ENCODE measurements at regions not wholly inside any gene's neighbourhood (a gene's known extent, or its start where the extent isn't known, plus 50 kb on each side); places are given as distances from the start of the nearest gene placed in this dataset.

GRCh38 chr6:53446151-53446550 lies 97.4 kb upstream of the ELOVL5 start:
- intact Hi-C loops (cut with micrococcal nuclease), result no loop called here
- Mint-ChIP-seq H3K4me1 (peaks cover under 1% of the 10 kb centered on the region), H3K27ac (no peak overlapping the region), H3K27me3 (peaks cover 18% of the 10 kb centered on the region), H3K9me3 (no peaks in the 10 kb centered on the region), H3K4me3 (no peak overlapping the region), H3K36me3 (ENCODE audit: low read depth) (no peaks in the 10 kb centered on the region)
- no peak for DNase-seq

- intact Hi-C loops (cut with micrococcal nuclease), result loop anchor here (2.0 kb wide), 1 partner anchor 15 kb away; no protein-coding TSS in a partner anchor
- peaks cover 8% of the 10 kb centered on the region for H3K4me1 Mint-ChIP-seq
- no peak for DNase-seq
- no peaks in the 10 kb centered on the region for H3K36me3 Mint-ChIP-seq (ENCODE audit: low read depth)
- peaks cover 12% of the 10 kb centered on the region for H3K27me3 Mint-ChIP-seq
- no peaks in the 10 kb centered on the region for H3K9me3 Mint-ChIP-seq
- no peak overlapping the region for H3K4me3 Mint-ChIP-seq
- no peak overlapping the region for H3K27ac Mint-ChIP-seq
Observed at GRCh38 chr6:53441761-53442160, 93.0 kb upstream of the ELOVL5 start.

GRCh38 chr6:53441035-53441493 lies 92.3 kb upstream of the ELOVL5 start:
- no peak overlapping the region for H3K4me3 Mint-ChIP-seq
- peak overlapping the region; percentile 4 for H3K27ac Mint-ChIP-seq
- H3K9me3 Mint-ChIP-seq, result no peaks in the 10 kb centered on the region
- H3K36me3 Mint-ChIP-seq (ENCODE audit: low read depth), result no peaks in the 10 kb centered on the region
- H3K4me1 Mint-ChIP-seq, result peaks cover 8% of the 10 kb centered on the region
- intact Hi-C loops (cut with micrococcal nuclease), result loop anchor here (2.0 kb wide), 1 partner anchor 14 kb away; no protein-coding TSS in a partner anchor
- peaks cover 10% of the 10 kb centered on the region for H3K27me3 Mint-ChIP-seq
- no peak for DNase-seq

GRCh38 chr6:53440336-53440945 lies 91.7 kb upstream of the ELOVL5 start:
- Mint-ChIP-seq H3K27ac (no peak overlapping the region), H3K36me3 (ENCODE audit: low read depth) (no peaks in the 10 kb centered on the region), H3K27me3 (peaks cover 6% of the 10 kb centered on the region), H3K4me3 (no peak overlapping the region), H3K9me3 (no peaks in the 10 kb centered on the region), H3K4me1 (peaks cover 8% of the 10 kb centered on the region)
- intact Hi-C loops (cut with micrococcal nuclease), result loop anchor here (2.0 kb wide), 1 partner anchor 14 kb away; no protein-coding TSS in a partner anchor
- DNase-seq, result peak; percentile 40

- DNase-seq, result no peak
- Mint-ChIP-seq H3K4me3 (no peak overlapping the region), H3K27me3 (peaks cover 5% of the 10 kb centered on the region), H3K9me3 (no peaks in the 10 kb centered on the region), H3K36me3 (ENCODE audit: low read depth) (no peaks in the 10 kb centered on the region), H3K4me1 (peaks cover 8% of the 10 kb centered on the region), H3K27ac (no peak overlapping the region)
- intact Hi-C loops (cut with micrococcal nuclease), result loop anchor here (10.0 kb wide), 1 partner anchor 75 kb away; no protein-coding TSS in a partner anchor
Observed at GRCh38 chr6:53439556-53439955, 90.8 kb upstream of the ELOVL5 start.

DNA sequence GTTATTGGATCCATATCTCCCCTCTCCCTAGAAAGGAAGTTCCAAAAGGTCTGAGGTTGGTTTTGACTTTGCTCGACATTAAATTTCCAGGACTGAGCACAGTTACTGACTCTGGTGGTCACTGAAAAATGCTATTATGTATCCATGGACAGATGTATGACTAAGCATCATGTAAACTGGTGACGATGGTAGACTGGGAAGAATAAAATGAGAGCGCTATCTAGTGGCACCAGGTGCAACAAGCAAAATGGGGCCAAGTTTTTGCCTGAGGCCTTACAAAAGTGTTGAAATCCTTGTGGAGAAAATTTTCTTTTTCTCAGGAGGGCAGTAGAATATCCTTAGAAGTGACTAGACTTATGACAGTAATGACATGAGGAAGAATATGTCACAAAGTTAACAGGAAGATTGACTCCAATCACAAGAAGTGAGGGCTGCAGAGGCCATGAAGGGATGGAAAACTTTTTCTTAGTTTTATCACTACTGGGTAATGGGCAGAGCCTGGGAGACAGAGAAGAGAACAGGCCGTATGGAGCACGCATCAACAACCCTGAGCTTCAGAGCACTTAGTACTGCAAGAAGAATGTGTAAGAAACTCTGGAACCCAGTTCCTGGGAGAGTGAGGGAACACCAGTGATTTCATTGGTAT lies 88.9 kb upstream of the ELOVL5 start:
- DNase-seq, result peak; percentile 65
- no peaks in the 10 kb centered on the region for H3K36me3 Mint-ChIP-seq (ENCODE audit: low read depth)
- peaks cover 3% of the 10 kb centered on the region for H3K27me3 Mint-ChIP-seq
- H3K9me3 Mint-ChIP-seq, result no peaks in the 10 kb centered on the region
- H3K27ac Mint-ChIP-seq, result no peak overlapping the region
- H3K4me3 Mint-ChIP-seq, result no peak overlapping the region
- intact Hi-C loops (cut with micrococcal nuclease), result loop anchor here (1.0 to 10.0 kb wide), 4 partner anchors 27 to 265 kb away; no protein-coding TSS in a partner anchor
- H3K4me1 Mint-ChIP-seq, result peaks cover 10% of the 10 kb centered on the region

DNA sequence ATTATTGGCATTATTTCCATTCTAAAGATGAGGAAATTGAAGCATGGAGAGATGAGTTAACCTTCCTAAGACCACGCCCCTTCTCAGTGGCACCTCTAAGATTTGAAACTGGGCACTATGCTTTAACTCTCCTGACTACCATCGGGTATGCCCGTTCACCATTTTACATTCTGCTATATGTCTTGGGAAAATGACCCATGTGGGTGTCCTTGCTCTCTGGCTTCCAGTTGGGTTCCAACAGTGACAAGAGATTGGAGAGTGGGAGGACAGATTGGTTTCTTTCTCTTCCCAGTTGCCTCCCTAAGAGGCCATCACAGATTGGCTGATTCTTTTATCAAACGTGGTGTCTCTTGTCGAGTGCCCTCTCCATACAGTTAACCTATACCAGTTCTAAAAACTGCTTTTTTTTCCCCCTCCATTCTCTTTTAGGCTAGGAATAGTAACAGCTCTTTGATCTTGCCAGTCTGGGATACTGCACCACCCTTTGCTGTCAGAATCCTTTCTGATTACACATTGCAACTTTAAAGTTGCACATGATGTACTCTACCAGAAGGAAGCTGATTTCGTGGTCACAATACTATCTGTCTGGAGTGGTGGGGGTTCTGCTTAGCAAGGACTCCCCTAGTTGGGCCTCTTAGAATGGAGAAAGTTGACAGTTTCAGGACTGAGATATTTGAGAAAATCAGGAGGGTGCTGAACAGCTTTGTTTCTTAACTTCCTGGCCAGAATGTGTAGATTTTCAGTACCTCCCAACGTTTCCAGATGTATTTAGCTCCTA lies 88.0 kb upstream of the ELOVL5 start:
- H3K27me3 Mint-ChIP-seq, result peaks cover under 1% of the 10 kb centered on the region
- DNase-seq, result no peak
- H3K36me3 Mint-ChIP-seq (ENCODE audit: low read depth), result no peaks in the 10 kb centered on the region
- no peak overlapping the region for H3K4me3 Mint-ChIP-seq
- H3K9me3 Mint-ChIP-seq, result no peaks in the 10 kb centered on the region
- intact Hi-C loops (cut with micrococcal nuclease), result loop anchor here (1.0 to 10.0 kb wide), 4 partner anchors 26 to 264 kb away; no protein-coding TSS in a partner anchor
- H3K27ac Mint-ChIP-seq, result no peak overlapping the region
- peaks cover 13% of the 10 kb centered on the region for H3K4me1 Mint-ChIP-seq

GRCh38 chr6:53433951-53434285 lies 85.2 kb upstream of the ELOVL5 start:
- Mint-ChIP-seq H3K4me1 (peaks cover 18% of the 10 kb centered on the region), H3K9me3 (no peaks in the 10 kb centered on the region), H3K4me3 (no peak overlapping the region), H3K27me3 (no peaks in the 10 kb centered on the region), H3K27ac (no peak overlapping the region), H3K36me3 (ENCODE audit: low read depth) (no peaks in the 10 kb centered on the region)
- intact Hi-C loops (cut with micrococcal nuclease), result loop anchor here (10.0 kb wide), 1 partner anchor 69 kb away; no protein-coding TSS in a partner anchor
- no peak for DNase-seq

- H3K4me1 Mint-ChIP-seq, result peaks cover 19% of the 10 kb centered on the region
- no peak for DNase-seq
- H3K4me3 Mint-ChIP-seq, result no peak overlapping the region
- H3K27me3 Mint-ChIP-seq, result no peaks in the 10 kb centered on the region
- H3K9me3 Mint-ChIP-seq, result no peaks in the 10 kb centered on the region
- intact Hi-C loops (cut with micrococcal nuclease), result loop anchor here (10.0 kb wide), 1 partner anchor 69 kb away; no protein-coding TSS in a partner anchor
- H3K27ac Mint-ChIP-seq, result no peak overlapping the region
- no peaks in the 10 kb centered on the region for H3K36me3 Mint-ChIP-seq (ENCODE audit: low read depth)
Observed at GRCh38 chr6:53433261-53433950, 84.7 kb upstream of the ELOVL5 start.

DNA sequence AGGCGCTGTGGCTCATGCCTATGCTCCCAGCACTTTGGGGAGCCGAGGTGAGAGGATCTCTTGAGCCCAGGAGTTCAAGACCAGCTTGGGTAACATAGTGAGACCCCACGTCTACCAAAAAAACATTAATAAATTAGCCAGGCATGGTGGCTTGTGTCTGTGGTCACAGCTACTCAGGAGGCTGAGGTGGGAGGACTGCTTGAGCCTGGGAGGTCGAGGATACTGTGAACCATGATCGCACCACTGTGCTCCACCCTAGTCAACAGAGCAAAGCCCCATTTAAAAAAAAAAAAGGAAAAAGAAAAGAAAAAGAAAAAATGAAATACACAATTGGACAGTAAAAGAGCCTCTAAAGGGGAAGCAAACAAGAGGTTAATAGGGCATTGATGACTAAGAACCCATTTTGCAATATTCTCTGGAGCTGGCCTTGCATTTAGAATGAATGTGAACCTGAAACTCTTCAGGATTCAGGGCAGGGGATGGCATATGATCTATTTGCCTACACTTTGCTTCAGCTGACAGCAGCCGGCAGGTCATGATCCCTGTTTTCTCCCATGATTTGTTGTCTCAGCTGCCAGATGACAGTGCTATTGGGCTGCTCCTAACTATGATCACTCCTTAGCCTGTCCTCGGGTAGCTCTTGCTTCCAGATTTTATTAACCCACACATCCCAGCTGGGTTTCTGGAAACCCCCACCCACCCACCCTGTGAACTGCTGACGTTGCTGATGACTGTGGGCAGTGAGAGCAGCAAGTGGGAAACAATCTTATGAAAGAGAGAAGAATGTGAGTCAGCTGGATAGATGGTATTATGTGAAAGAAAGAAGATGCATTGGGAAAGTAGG lies 83.8 kb upstream of the ELOVL5 start:
- no peak for DNase-seq
- H3K4me1 Mint-ChIP-seq, result peaks cover 19% of the 10 kb centered on the region
- intact Hi-C loops (cut with micrococcal nuclease), result loop anchor here (10.0 kb wide), 1 partner anchor 68 kb away; no protein-coding TSS in a partner anchor
- no peak overlapping the region for H3K4me3 Mint-ChIP-seq
- H3K36me3 Mint-ChIP-seq (ENCODE audit: low read depth), result no peaks in the 10 kb centered on the region
- no peaks in the 10 kb centered on the region for H3K9me3 Mint-ChIP-seq
- H3K27me3 Mint-ChIP-seq, result no peaks in the 10 kb centered on the region
- H3K27ac Mint-ChIP-seq, result no peak overlapping the region

GRCh38 chr6:53431704-53432103 lies 83.0 kb upstream of the ELOVL5 start:
- H3K4me3 Mint-ChIP-seq, result no peak overlapping the region
- H3K36me3 Mint-ChIP-seq (ENCODE audit: low read depth), result no peaks in the 10 kb centered on the region

GRCh38 chr6:53429401-53429800 lies 80.7 kb upstream of the ELOVL5 start:
- intact Hi-C loops (cut with micrococcal nuclease), result no loop called here
- H3K27me3 Mint-ChIP-seq, result peaks cover under 1% of the 10 kb centered on the region
- no peak overlapping the region for H3K4me3 Mint-ChIP-seq
- no peak overlapping the region for H3K27ac Mint-ChIP-seq
- peaks cover 21% of the 10 kb centered on the region for H3K4me1 Mint-ChIP-seq
- H3K36me3 Mint-ChIP-seq (ENCODE audit: low read depth), result no peaks in the 10 kb centered on the region
- H3K9me3 Mint-ChIP-seq, result no peaks in the 10 kb centered on the region
- no peak for DNase-seq

More at GRCh38 chr6:53431704-53432103, 83.0 kb upstream of the ELOVL5 start:
- Mint-ChIP-seq H3K9me3 (no peaks in the 10 kb centered on the region), H3K27me3 (no peaks in the 10 kb centered on the region), H3K27ac (no peak overlapping the region), H3K4me1 (peaks cover 17% of the 10 kb centered on the region)
- intact Hi-C loops (cut with micrococcal nuclease), result loop anchor here (10.0 kb wide), 1 partner anchor 67 kb away; no protein-coding TSS in a partner anchor
- DNase-seq, result no peak

GRCh38 chr6:53428886-53429285 lies 80.1 kb upstream of the ELOVL5 start:
- no peaks in the 10 kb centered on the region for H3K9me3 Mint-ChIP-seq
- peaks cover 4% of the 10 kb centered on the region for H3K27me3 Mint-ChIP-seq
- no peak overlapping the region for H3K27ac Mint-ChIP-seq
- H3K4me3 Mint-ChIP-seq, result no peak overlapping the region
- H3K4me1 Mint-ChIP-seq, result peaks cover 22% of the 10 kb centered on the region
- DNase-seq, result no peak
- intact Hi-C loops (cut with micrococcal nuclease), result no loop called here
- no peaks in the 10 kb centered on the region for H3K36me3 Mint-ChIP-seq (ENCODE audit: low read depth)

Measured in activated CD4-positive, alpha-beta T cell treated with anti-CD3 and anti-CD28 coated beads, Interleukin-2, amount 10 ng/mL, durations not matched to agents 24 days and 14 days (primary cell).